PC-3 (cell line): ENCODE measurements at regions not wholly inside any gene's neighbourhood (a gene's known extent, or its start where the extent isn't known, plus 50 kb on each side); places are given as distances from the start of the nearest gene placed in this dataset.

ENCODE experiments used
- CTCF ChIP-seq: fragments of 300-600 bp; sonication (generic); conservative IDR thresholded peaks from 2 replicates; pipeline ENCODE4 v1.5.1; 2017; ENCODE audit warnings: antibody characterized with exemption, low read depth, mild to moderate bottlenecking, low read length
- EZH2phosphoT487 ChIP-seq: fragments of 300-600 bp; sonication (generic); IDR thresholded peaks from 2 replicates; pipeline ENCODE4 v1.6.1; 2018; ENCODE audit warnings: mild to moderate bottlenecking, antibody characterized with exemption, low read length, borderline replicate concordance

DNA sequence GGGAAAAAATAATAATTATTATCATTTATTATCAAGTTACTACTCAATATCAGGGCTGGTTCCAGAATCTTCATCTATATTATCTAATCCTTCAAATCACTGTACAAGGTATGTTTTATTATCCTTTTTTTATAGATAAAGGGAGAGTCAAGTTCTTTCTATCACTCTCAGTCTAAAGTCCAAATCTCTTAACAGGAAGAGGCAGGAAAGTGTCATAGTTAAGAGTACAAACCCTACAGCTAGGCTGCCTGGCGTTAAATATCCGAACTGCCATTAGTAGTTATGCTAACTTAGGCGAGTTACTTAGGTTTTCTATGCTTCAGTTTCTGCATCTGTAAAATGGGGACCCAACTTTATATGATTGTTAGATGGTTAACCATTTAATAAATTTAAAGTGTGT, 99.4 kb upstream of the CCDC91 start:
- TF ChIP-seq CTCF = no peak
- no peak for TF ChIP-seq EZH2phosphoT487
